Mesenchymal stem cell (in vitro differentiated cells and primary cell): ENCODE measurements at regions not wholly inside any gene's neighbourhood (a gene's known extent, or its start where the extent isn't known, plus 50 kb on each side); places are given as distances from the start of the nearest gene placed in this dataset.

Experiments
- DNase-seq: peaks from one replicate; pipeline ENCODE4 v3.0.0-alpha.2; 2013
- H2AFZ ChIP-seq: one replicate; pipeline ENCODE4 v1.6.1; 2013; ENCODE audit warnings: low read depth, mild to moderate bottlenecking, control low read depth, inconsistent platforms, low read length, moderate library complexity
- H2AK5ac ChIP-seq: 2 replicates; pipeline ENCODE4 v1.6.1; 2013; ENCODE audit warnings: low read length, moderate library complexity, mild to moderate bottlenecking, inconsistent platforms; ENCODE audit not compliant: severe bottlenecking
- H2BK120ac ChIP-seq: one replicate; pipeline ENCODE4 v1.6.1; 2013; ENCODE audit warnings: low read depth, mild to moderate bottlenecking, inconsistent platforms, low read length, moderate library complexity
- H2BK12ac ChIP-seq, 2 experiments: one replicate each; pipeline ENCODE4 v1.6.1; 2013; ENCODE audit warnings: inconsistent platforms in 2 of 2, low read length in 2 of 2, mild to moderate bottlenecking in 2 of 2, moderate library complexity in 2 of 2, control low read depth in 1 of 2
- H2BK15ac ChIP-seq: one replicate; pipeline ENCODE4 v1.6.1; 2013; ENCODE audit warnings: mild to moderate bottlenecking, low read depth, inconsistent platforms; ENCODE audit not compliant: poor library complexity, severe bottlenecking
- H2BK5ac ChIP-seq: 2 replicates; pipeline ENCODE4 v1.6.1; 2013; ENCODE audit warnings: low read depth, mild to moderate bottlenecking, low read length, control low read depth, inconsistent platforms; ENCODE audit not compliant: poor library complexity, severe bottlenecking
- H3K14ac ChIP-seq, 2 experiments: one replicate each; pipeline ENCODE4 v1.6.1; 2013; ENCODE audit warnings: inconsistent platforms in 2 of 2, low read length in 2 of 2, control low read depth in 1 of 2, mild to moderate bottlenecking in 1 of 2, moderate library complexity in 1 of 2
- H3K18ac ChIP-seq, 2 experiments: one replicate each; pipeline ENCODE4 v1.6.1; 2013; ENCODE audit warnings: inconsistent platforms in 2 of 2, low read length in 2 of 2, control low read depth in 1 of 2, low read depth in 1 of 2, mild to moderate bottlenecking in 1 of 2
- H3K23ac ChIP-seq, 2 experiments: one replicate each; pipeline ENCODE4 v1.6.1; 2013; ENCODE audit warnings: inconsistent platforms in 2 of 2, low read length in 2 of 2, mild to moderate bottlenecking in 2 of 2, moderate library complexity in 2 of 2, control low read depth in 1 of 2
- H3K27ac ChIP-seq: 2 replicates; pipeline ENCODE4 v1.5.1; 2013; ENCODE audit warnings: mild to moderate bottlenecking, moderate library complexity, low read length, control low read depth, inconsistent platforms; ENCODE audit not compliant: poor library complexity, severe bottlenecking
- H3K27me3 ChIP-seq, 2 experiments: 2 replicates each; pipeline versions ENCODE4 v1.6.1 to v1.7.0; 2013; ENCODE audit warnings: low read length in 2 of 2, mild to moderate bottlenecking in 2 of 2, moderate library complexity in 2 of 2, control low read depth in 1 of 2, inconsistent platforms in 1 of 2; ENCODE audit not compliant: control insufficient read depth in 1 of 2, insufficient read depth in 1 of 2
- H3K36me3 ChIP-seq, 2 experiments: 2 replicates each; pipeline versions ENCODE4 v1.6.1 to v1.7.0; 2013; ENCODE audit warnings: low read length in 2 of 2, control low read depth in 1 of 2, inconsistent platforms in 1 of 2, low read depth in 1 of 2, mild to moderate bottlenecking in 1 of 2; ENCODE audit not compliant: insufficient read depth in 2 of 2, control insufficient read depth in 1 of 2
- H3K4ac ChIP-seq, 2 experiments: one replicate each; pipeline ENCODE4 v1.6.1; 2013; ENCODE audit warnings: inconsistent platforms in 2 of 2, low read length in 2 of 2, mild to moderate bottlenecking in 2 of 2, moderate library complexity in 2 of 2, control low read depth in 1 of 2, low read depth in 1 of 2
- H3K4me1 ChIP-seq: 2 replicates; pipeline ENCODE4 v1.6.1; 2013; ENCODE audit warnings: low read depth, low read length, control low read depth; ENCODE audit not compliant: control insufficient read depth, insufficient read depth
- H3K4me2 ChIP-seq: 2 replicates; pipeline ENCODE4 v1.6.1; 2013; ENCODE audit warnings: low read length, mild to moderate bottlenecking, inconsistent platforms; ENCODE audit not compliant: poor library complexity, severe bottlenecking
- H3K4me3 ChIP-seq, 2 experiments: 2 replicates each; pipeline versions ENCODE4 v1.5.1 to v1.7.0; 2013; ENCODE audit warnings: low read length in 2 of 2, mild to moderate bottlenecking in 2 of 2, control low read depth in 1 of 2, low read depth in 1 of 2; ENCODE audit not compliant: insufficient read depth in 1 of 2
- H3K79me1 ChIP-seq: replicated peaks from 2 replicates; pipeline ENCODE4 v1.6.1; 2013; ENCODE audit warnings: mild to moderate bottlenecking, control low read depth, low read length, inconsistent platforms; ENCODE audit not compliant: poor library complexity, severe bottlenecking
- H3K9ac ChIP-seq: 2 replicates; pipeline ENCODE4 v1.7.0; 2013; ENCODE audit warnings: mild to moderate bottlenecking, low read length, moderate library complexity
- H3K9me3 ChIP-seq: 2 replicates; pipeline ENCODE4 v1.7.0; 2013; ENCODE audit warnings: mild to moderate bottlenecking, low read length; ENCODE audit not compliant: control insufficient read depth
- H4K8ac ChIP-seq: one replicate; pipeline ENCODE4 v1.6.1; 2013; ENCODE audit warnings: inconsistent platforms, mild to moderate bottlenecking, low read length, moderate library complexity
- H4K91ac ChIP-seq: one replicate; pipeline ENCODE4 v1.6.1; 2013; ENCODE audit warnings: mild to moderate bottlenecking, low read length, inconsistent platforms
- whole genome bisulfite sequencing: methylation state at CpG from one replicate; pipeline ENCODE4 v1.1.7; 2013; ENCODE audit warnings: mixed read lengths; 5-methylcytosine and 5-hydroxymethylcytosine counted together

DNA sequence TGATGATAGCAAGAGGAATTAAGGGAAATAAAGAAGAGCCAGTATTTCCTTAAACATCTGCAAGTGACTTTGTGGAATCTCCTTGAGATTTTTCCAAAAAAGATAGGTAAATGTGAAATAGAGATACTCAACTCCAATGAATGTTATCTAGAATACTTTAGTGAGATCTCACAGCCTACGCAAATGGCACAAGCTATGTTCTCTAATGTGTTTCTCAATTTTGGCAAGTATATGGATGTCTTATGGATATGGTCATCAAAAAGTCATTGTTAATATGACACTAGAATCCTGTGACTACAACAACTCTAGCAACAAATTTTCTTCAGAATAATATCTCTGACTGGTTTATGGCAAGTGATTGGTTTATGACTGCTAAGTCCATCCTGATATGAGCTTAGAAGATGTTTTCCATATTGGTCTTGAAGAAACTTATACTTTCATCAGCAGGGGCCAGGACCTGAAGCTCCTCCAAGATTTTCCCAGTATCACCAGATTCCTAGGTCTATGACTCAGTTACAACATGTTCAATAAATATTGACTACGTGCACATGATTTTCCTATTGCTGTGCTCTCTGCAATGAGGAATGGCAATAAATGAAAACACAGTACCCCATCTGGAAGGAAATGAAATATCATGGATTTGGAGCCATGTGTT lies 170.9 kb upstream of the THBS1 start:
- Histone ChIP-seq H2BK12ac (no peak overlapping the region), H2BK5ac (no peak overlapping the region), H3K4me1 (peaks cover 4% of the 10 kb centered on the region), H3K27me3 (no peaks in the 10 kb centered on the region), H2BK120ac (no peak overlapping the region), H2AK5ac (no peak overlapping the region), H3K18ac (no peak overlapping the region), H2AFZ (no peak overlapping the region), H4K91ac (no peak overlapping the region), H3K4me3 (no peak overlapping the region), H3K36me3 (no peaks in the 10 kb centered on the region), H3K79me1 (no peaks in the 10 kb centered on the region), H3K4ac (no peak overlapping the region), H4K8ac (no peak overlapping the region), H3K27ac (no peak overlapping the region), H3K14ac (no peak overlapping the region), H3K23ac (no peak overlapping the region), H3K9ac (no peak overlapping the region), H3K9me3 (no peaks in the 10 kb centered on the region), H2BK15ac (no peak overlapping the region), H3K4me2 (no peak overlapping the region)
- WGBS, result 100% methylated on average over 1 of the region's 2 CpGs
- DNase-seq, result no peak

DNA sequence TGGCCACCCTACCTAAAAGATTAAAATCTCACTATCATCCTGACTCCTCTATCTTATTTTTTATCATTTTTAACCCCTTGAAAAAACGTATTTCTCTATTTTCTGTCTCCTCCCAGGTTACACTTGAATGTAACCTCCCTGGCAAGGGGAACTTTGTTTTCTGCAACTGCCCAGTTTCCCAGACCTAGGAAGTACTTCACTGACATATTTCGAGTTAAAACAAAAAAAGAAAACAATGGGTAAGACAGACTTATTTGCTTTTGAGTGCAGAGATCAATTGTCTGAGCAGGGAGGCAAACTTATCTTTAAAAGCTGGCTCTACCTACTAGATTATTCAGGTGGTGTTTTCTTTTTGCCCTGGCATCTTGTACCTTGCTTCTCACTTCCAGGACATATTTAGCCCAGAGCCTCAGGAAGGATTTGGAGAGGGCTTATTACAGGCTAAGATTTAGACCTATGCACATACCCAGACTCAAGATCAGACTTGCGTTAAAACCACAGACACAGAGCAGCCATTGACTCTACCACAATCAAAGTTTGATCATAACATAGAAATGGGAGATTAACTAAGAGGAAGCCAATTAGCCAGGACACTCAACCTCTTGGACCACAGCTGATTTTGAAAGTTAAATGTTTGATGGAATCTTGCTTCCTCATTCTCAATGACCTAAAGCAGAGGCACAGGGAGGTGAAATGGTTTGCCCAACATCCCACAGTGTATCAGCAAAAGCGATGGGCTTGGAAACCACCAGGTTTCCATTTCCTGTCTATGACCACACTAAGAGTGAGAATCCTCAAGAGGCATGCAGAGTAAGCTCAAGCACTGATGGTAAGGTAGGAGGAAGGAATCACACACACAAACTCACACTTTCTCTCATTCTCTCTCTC lies 169.5 kb upstream of the THBS1 start:
- Histone ChIP-seq H3K4me3 (no peak overlapping the region), H2AFZ (no peak overlapping the region), H3K4me2 (no peak overlapping the region), H3K27me3 (no peaks in the 10 kb centered on the region), H2BK5ac (no peak overlapping the region), H4K91ac (no peak overlapping the region), H2BK12ac (no peak overlapping the region), H2AK5ac (no peak overlapping the region), H3K27ac (no peak overlapping the region), H3K36me3 (no peaks in the 10 kb centered on the region), H3K4ac (no peak overlapping the region), H4K8ac (no peak overlapping the region), H3K23ac (no peak overlapping the region), H3K18ac (no peak overlapping the region), H2BK15ac (no peak overlapping the region), H3K79me1 (no peaks in the 10 kb centered on the region), H3K4me1 (peaks cover 6% of the 10 kb centered on the region), H3K14ac (no peak overlapping the region), H2BK120ac (no peak overlapping the region), H3K9ac (no peak overlapping the region), H3K9me3 (peaks cover 4% of the 10 kb centered on the region)
- WGBS, result 90% methylated on average over 2 of the region's 4 CpGs
- DNase-seq, result no peak

DNA sequence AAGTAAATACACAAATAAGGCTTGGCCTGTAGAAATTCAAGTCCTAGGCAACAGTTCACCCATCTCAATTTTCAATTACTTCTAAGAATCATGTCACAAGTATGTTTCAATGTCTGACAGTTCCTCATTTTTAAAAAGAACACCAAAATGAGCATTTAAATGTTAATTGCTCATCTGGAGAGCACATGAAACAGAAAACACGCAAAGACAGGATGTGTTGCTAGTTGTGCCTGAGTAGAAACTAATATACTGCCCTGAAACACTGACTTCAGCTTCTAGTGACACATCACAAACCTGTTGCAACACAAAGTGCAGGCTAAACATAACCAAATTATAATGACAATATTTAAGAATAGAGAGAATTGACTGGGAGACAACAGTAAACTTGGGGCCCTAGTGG lies 167.3 kb upstream of the THBS1 start:
- no peak overlapping the region for H3K14ac ChIP-seq
- H3K79me1 ChIP-seq, result no peaks in the 10 kb centered on the region
- H3K4me2 ChIP-seq, result no peak overlapping the region
- H2BK15ac ChIP-seq, result no peak overlapping the region
- no peak overlapping the region for H2BK12ac ChIP-seq
- peaks cover 6% of the 10 kb centered on the region for H3K4me1 ChIP-seq
- DNase-seq, result no peak
- no peak overlapping the region for H3K23ac ChIP-seq
- H2AK5ac ChIP-seq, result no peak overlapping the region
- no peak overlapping the region for H3K27ac ChIP-seq
- no peak overlapping the region for H2BK5ac ChIP-seq
- no peak overlapping the region for H3K4me3 ChIP-seq
- no peak overlapping the region for H2BK120ac ChIP-seq
- H3K27me3 ChIP-seq, result no peaks in the 10 kb centered on the region
- peaks cover 12% of the 10 kb centered on the region for H3K9me3 ChIP-seq
- no peak overlapping the region for H2AFZ ChIP-seq
- H4K91ac ChIP-seq, result no peak overlapping the region
- H3K36me3 ChIP-seq, result no peaks in the 10 kb centered on the region
- H3K9ac ChIP-seq, result no peak overlapping the region
- H3K18ac ChIP-seq, result no peak overlapping the region
- WGBS, result no CpG with 5 or more reads among the region's 1 CpG
- no peak overlapping the region for H4K8ac ChIP-seq
- no peak overlapping the region for H3K4ac ChIP-seq

DNA sequence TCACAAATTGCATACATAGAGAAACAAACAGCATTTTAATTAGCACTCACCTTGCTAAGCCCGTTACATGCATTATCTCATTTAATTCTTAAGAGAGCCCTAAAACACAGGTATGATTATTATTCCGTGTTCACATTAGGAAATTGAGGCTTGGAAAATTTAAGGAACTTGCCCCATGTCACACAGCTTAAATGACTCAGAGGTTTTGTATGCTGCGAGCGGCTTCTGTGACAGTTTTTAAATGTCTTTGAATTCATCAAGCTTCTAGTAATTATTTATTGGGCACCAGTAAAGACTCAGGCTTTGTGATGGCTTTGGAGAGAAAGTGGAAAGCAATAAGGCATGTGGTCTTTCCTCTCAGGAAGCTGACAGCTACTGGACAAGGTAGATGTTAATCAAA lies 166.7 kb upstream of the THBS1 start:
- no peak overlapping the region for H3K27ac ChIP-seq
- no peak overlapping the region for H3K14ac ChIP-seq
- no peak overlapping the region for H3K23ac ChIP-seq
- no peak overlapping the region for H2BK12ac ChIP-seq
- H3K4me1 ChIP-seq, result peaks cover 6% of the 10 kb centered on the region
- no peaks in the 10 kb centered on the region for H3K79me1 ChIP-seq
- no peak overlapping the region for H3K18ac ChIP-seq
- H2BK15ac ChIP-seq, result no peak overlapping the region
- no peaks in the 10 kb centered on the region for H3K36me3 ChIP-seq
- H2AK5ac ChIP-seq, result no peak overlapping the region
- H2BK5ac ChIP-seq, result no peak overlapping the region
- no peak for DNase-seq
- H4K8ac ChIP-seq, result no peak overlapping the region
- H3K4me3 ChIP-seq, result no peak overlapping the region
- H3K4me2 ChIP-seq, result no peak overlapping the region
- peaks cover 12% of the 10 kb centered on the region for H3K9me3 ChIP-seq
- H2AFZ ChIP-seq, result no peak overlapping the region
- H3K4ac ChIP-seq, result no peak overlapping the region
- H3K9ac ChIP-seq, result no peak overlapping the region
- no peaks in the 10 kb centered on the region for H3K27me3 ChIP-seq
- H4K91ac ChIP-seq, result no peak overlapping the region
- 81% methylated on average over 4 of the region's 4 CpGs for WGBS
- no peak overlapping the region for H2BK120ac ChIP-seq
